ENCODE measurements at regions not wholly inside any gene's neighbourhood (a gene's known extent, or its start where the extent isn't known, plus 50 kb on each side); places are given as distances from the start of the nearest gene placed in this dataset.

DNA sequence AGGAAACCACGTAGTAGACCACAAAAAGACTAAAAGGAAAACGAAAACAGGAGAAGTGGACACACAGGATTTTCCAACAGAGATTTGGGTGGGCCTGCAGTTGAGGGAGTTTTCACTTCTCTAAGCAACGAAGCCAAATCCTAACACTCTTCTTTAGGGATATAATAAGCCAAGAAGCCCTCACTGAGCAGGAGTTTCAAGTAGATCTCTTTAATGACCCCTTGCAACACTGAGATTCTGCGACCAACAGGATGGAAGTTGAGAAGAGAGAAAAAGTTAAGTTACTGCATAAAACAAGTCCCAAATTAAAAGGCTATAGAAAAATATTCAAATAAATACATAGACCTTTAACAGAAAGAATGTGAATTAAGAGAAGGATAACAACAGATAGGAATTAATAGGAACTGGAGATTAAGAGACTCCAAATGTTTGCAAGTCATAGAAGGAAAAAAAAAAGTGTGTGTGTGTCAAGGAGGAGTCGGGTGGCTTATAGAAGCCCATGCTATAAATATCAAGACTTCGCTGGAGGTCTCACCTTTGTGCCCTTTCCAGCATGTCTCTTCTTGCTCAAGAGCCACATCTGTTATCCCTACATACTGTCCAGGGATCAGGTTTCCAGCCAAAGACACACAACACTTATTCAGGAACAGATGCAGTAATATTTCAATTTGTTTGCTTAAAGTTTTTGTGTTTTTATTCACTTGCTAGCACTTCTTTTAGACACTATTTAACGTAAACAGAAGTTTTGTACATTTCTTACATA, 69.4 kb upstream of the ARHGAP28 start:
- DNase-seq (ENCODE audit: low read depth, low spot score) (no peak), FAIRE-seq (no peak)
- TF ChIP-seq EZH2 (IDR thresholded peaks at IDR 0.05; ENCODE audit: low read length), result no peak
- TF ChIP-seq, protein P1, sequence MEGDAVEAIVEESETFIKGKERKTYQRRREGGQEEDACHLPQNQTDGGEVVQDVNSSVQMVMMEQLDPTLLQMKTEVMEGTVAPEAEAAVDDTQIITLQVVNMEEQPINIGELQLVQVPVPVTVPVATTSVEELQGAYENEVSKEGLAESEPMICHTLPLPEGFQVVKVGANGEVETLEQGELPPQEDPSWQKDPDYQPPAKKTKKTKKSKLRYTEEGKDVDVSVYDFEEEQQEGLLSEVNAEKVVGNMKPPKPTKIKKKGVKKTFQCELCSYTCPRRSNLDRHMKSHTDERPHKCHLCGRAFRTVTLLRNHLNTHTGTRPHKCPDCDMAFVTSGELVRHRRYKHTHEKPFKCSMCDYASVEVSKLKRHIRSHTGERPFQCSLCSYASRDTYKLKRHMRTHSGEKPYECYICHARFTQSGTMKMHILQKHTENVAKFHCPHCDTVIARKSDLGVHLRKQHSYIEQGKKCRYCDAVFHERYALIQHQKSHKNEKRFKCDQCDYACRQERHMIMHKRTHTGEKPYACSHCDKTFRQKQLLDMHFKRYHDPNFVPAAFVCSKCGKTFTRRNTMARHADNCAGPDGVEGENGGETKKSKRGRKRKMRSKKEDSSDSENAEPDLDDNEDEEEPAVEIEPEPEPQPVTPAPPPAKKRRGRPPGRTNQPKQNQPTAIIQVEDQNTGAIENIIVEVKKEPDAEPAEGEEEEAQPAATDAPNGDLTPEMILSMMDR (optimal IDR thresholded peaks at IDR 0.05 in 1 of 3, IDR thresholded peaks at IDR 0.05 in 1 of 3, conservative IDR thresholded peaks at IDR 0.05 in 1 of 3; ENCODE audit: extremely low read depth in 1 of 3, insufficient read depth in 2 of 3, low read length in 3 of 3), result no peak
- H3K36me3 ChIP-seq (ENCODE audit: control insufficient read depth in 2 of 2, extremely low read depth in 1 of 2, insufficient read depth in 2 of 2, low read length in 2 of 2), result no peaks in the 10 kb centered on the region
- no peaks in the 10 kb centered on the region for H3K9me1 ChIP-seq (ENCODE audit: control insufficient read depth, extremely low read depth, insufficient read depth, low read length)
- no peaks in the 10 kb centered on the region for H3K27me3 ChIP-seq (ENCODE audit: control insufficient read depth, extremely low read depth, insufficient read depth, low read length)
- no peak overlapping the region for H2AFZ ChIP-seq (ENCODE audit: control insufficient read depth, low read length)
- no peak overlapping the region for H3K4me3 ChIP-seq (ENCODE audit: control insufficient read depth in 2 of 3, extremely low read depth in 1 of 3, insufficient read depth in 2 of 3, low read depth in 1 of 3, low read length in 3 of 3)
- no peaks in the 10 kb centered on the region for H3K79me2 ChIP-seq (ENCODE audit: control insufficient read depth, insufficient read depth, low read length)
- H3K27ac ChIP-seq (ENCODE audit: control insufficient read depth, insufficient read depth, low read length), result no peak overlapping the region
- no peaks in the 10 kb centered on the region for H3K9me3 ChIP-seq (ENCODE audit: control insufficient read depth, low read depth, low read length)
- no peaks in the 10 kb centered on the region for H3K4me1 ChIP-seq (ENCODE audit: control insufficient read depth, extremely low read depth, insufficient read depth, low read length)
- H3K4me2 ChIP-seq (ENCODE audit: control insufficient read depth, extremely low read depth, insufficient read depth, low read depth, low read length), result no peak overlapping the region
- no peak overlapping the region for H3K9ac ChIP-seq (ENCODE audit: control insufficient read depth, extremely low read depth, insufficient read depth, low read length)
- no peaks in the 10 kb centered on the region for H4K20me1 ChIP-seq (ENCODE audit: control insufficient read depth, extremely low read depth, insufficient read depth, low read length)
- dilution Hi-C loops (cut with MboI; ENCODE audit: extremely low pct_ligation_motif_present, low sequenced_read_pairs), result no loop called here

DNA sequence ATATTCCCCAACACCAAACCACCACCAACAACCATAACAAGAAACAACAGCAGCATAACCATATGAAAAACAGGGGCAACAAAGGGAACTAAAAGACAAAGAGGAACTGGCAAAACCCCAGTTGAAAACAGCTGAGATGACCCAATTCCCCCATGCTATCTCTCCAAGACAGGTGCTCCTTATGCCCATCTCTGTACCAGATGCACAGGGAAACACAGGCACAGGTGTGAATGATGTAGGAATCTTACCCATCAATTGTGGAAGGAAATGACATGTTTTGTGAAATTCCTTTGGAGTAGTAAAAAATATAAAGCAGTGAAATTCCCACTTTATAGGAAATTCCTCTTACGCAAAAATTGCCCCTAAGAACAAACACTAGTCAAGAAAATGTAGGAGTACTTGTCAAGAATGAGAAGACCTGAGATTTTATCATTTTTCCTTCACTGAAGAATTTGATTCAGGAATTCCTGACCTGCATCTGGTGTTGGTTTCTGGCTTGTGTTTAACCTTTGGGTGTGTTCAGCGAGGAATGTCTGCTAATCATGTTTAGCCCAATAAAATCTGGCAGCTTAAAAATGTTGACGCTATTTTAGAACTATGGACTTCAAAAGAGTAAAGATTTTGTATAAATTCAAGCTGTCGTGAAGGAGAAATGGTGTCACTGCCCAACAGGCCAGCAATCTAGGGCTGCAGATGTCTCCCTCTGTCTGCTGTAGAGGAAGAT, 67.7 kb upstream of the ARHGAP28 start:
- no peak overlapping the region for H3K27ac ChIP-seq (ENCODE audit: control insufficient read depth, insufficient read depth, low read length)
- H3K27me3 ChIP-seq (ENCODE audit: control insufficient read depth, extremely low read depth, insufficient read depth, low read length), result no peaks in the 10 kb centered on the region
- dilution Hi-C loops (cut with MboI; ENCODE audit: extremely low pct_ligation_motif_present, low sequenced_read_pairs), result no loop called here
- no peaks in the 10 kb centered on the region for H3K36me3 ChIP-seq (ENCODE audit: control insufficient read depth in 2 of 2, extremely low read depth in 1 of 2, insufficient read depth in 2 of 2, low read length in 2 of 2)
- no peaks in the 10 kb centered on the region for H3K9me1 ChIP-seq (ENCODE audit: control insufficient read depth, extremely low read depth, insufficient read depth, low read length)
- no peaks in the 10 kb centered on the region for H3K4me1 ChIP-seq (ENCODE audit: control insufficient read depth, extremely low read depth, insufficient read depth, low read length)
- H4K20me1 ChIP-seq (ENCODE audit: control insufficient read depth, extremely low read depth, insufficient read depth, low read length), result no peaks in the 10 kb centered on the region
- DNase-seq (ENCODE audit: low read depth, low spot score) (no peak), FAIRE-seq (no peak)
- no peak overlapping the region for H3K9ac ChIP-seq (ENCODE audit: control insufficient read depth, extremely low read depth, insufficient read depth, low read length)
- H3K9me3 ChIP-seq (ENCODE audit: control insufficient read depth, low read depth, low read length), result no peaks in the 10 kb centered on the region
- H3K4me2 ChIP-seq (ENCODE audit: control insufficient read depth, extremely low read depth, insufficient read depth, low read depth, low read length), result no peak overlapping the region
- no peak overlapping the region for H3K4me3 ChIP-seq (ENCODE audit: control insufficient read depth in 2 of 3, extremely low read depth in 1 of 3, insufficient read depth in 2 of 3, low read depth in 1 of 3, low read length in 3 of 3)
- H3K79me2 ChIP-seq (ENCODE audit: control insufficient read depth, insufficient read depth, low read length), result no peaks in the 10 kb centered on the region
- H2AFZ ChIP-seq (ENCODE audit: control insufficient read depth, low read length), result no peak overlapping the region
- TF ChIP-seq EZH2 (IDR thresholded peaks at IDR 0.05; ENCODE audit: low read length), result no peak
- TF ChIP-seq, protein P1 (optimal IDR thresholded peaks at IDR 0.05 in 1 of 3, IDR thresholded peaks at IDR 0.05 in 1 of 3, conservative IDR thresholded peaks at IDR 0.05 in 1 of 3; ENCODE audit: extremely low read depth in 1 of 3, insufficient read depth in 2 of 3, low read length in 3 of 3), result no peak
